Large intestine (tissue), 3 donors: ENCODE measurements at regions not wholly inside any gene's neighbourhood (a gene's known extent, or its start where the extent isn't known, plus 50 kb on each side); places are given as distances from the start of the nearest gene placed in this dataset.
"Not testable (repeated sequence)": the region's sequence is repeated elsewhere in the genome, so short reads cannot be mapped to it uniquely, and the experiment has no call there.

Source experiments
- DNase-seq, 2 donors: peaks; one replicate each; pipeline versions ENCODE4 v3.0.0 to v3.0.0-alpha.2; 2013
- H3K27ac ChIP-seq: one replicate; pipeline ENCODE4 v1.5.1; 2013; ENCODE audit warnings: low read length
- H3K27me3 ChIP-seq: 2 replicates; pipeline ENCODE4 v1.6.1; 2013; ENCODE audit warnings: low read length; ENCODE audit not compliant: control insufficient read depth, insufficient read depth
- H3K36me3 ChIP-seq: 2 replicates; pipeline ENCODE4 v1.6.1; 2013; ENCODE audit warnings: low read length; ENCODE audit not compliant: control insufficient read depth, insufficient read depth
- H3K4me1 ChIP-seq: one replicate; pipeline ENCODE4 v1.6.1; 2013; ENCODE audit warnings: low read length; ENCODE audit not compliant: control insufficient read depth, insufficient read depth
- H3K4me3 ChIP-seq: one replicate; pipeline ENCODE4 v1.5.1; 2013; ENCODE audit warnings: low read length
- H3K9me3 ChIP-seq: one replicate; pipeline ENCODE4 v1.6.1; 2013; ENCODE audit warnings: mild to moderate bottlenecking, low read depth, low read length, moderate library complexity; ENCODE audit not compliant: control insufficient read depth
- WGBS: methylation state at CpG from one replicate; pipeline ENCODE4 v1.1.5; 2013; ENCODE audit warnings: low lambda C conversion rate; ENCODE audit not compliant: insufficient coverage; 5-methylcytosine and 5-hydroxymethylcytosine counted together

GRCh38 chr4:19158107-19158809 lies 1093.4 kb upstream of the SLIT2 start:
- 82% methylated on average over 2 of the region's 2 CpGs for WGBS
- Histone ChIP-seq H3K4me1 (no peaks in the 10 kb centered on the region), H3K36me3 (no peaks in the 10 kb centered on the region), H3K27ac (no peak overlapping the region), H3K4me3 (no peak overlapping the region), H3K27me3 (no peaks in the 10 kb centered on the region), H3K9me3 (peaks cover 13% of the 10 kb centered on the region)
- no peak for DNase-seq

GRCh38 chr4:19156786-19157185 lies 1094.9 kb upstream of the SLIT2 start:
- DNase-seq: no peak
- no peaks in the 10 kb centered on the region for H3K4me1 ChIP-seq
- no peaks in the 10 kb centered on the region for H3K36me3 ChIP-seq
- no CpG with 5 or more reads among the region's 3 CpGs for WGBS
- H3K27ac ChIP-seq: no peak overlapping the region
- no peaks in the 10 kb centered on the region for H3K27me3 ChIP-seq
- H3K9me3 ChIP-seq: peaks cover 13% of the 10 kb centered on the region
- no peak overlapping the region for H3K4me3 ChIP-seq

DNA sequence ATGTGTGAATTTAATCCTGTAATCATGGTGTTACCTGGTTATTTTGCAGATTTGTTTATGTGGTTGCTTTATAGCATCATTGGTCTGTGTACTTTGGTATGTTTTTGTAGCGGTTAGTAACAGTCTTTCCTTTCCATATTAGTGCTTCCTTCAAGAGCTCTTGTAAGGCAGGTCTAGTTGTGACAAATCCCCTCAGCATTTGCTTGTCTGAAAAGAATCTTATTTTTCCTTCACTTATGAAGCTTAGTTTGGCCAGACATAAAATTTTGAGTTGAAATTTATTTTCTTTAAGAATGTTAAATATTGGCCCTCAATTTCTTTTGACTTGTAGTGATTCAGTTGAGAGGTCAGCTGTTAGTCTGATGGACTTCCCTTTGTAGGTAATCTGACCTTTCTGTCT lies 1096.1 kb upstream of the SLIT2 start:
- Histone ChIP-seq H3K4me1 (no peaks in the 10 kb centered on the region), H3K4me3 (no peak overlapping the region), H3K27me3 (no peaks in the 10 kb centered on the region), H3K9me3 (peaks cover 13% of the 10 kb centered on the region), H3K36me3 (no peaks in the 10 kb centered on the region), H3K27ac (no peak overlapping the region)
- WGBS: no CpG with 5 or more reads among the region's 1 CpG
- DNase-seq: no peak

DNA sequence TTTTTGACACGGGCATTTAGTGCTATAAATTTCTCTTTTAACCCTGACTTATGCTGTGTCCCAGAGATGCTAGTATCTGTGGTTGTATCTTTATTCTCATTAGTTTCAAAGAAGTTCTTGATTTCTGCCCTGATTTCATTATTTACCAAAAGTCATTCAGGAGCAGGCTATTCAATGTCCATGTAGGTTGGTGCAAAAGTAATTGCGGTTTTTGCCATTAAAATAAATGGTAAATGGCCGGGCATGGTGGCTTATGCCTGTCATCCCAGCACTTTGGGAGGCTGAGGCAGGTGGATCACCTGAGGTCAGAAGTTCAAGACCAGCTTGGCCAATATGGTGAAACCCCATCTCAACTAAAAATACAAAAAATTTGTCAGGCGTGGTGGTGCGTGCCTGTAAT lies 1097.4 kb upstream of the SLIT2 start:
- H3K4me3 ChIP-seq, H3K4me1 ChIP-seq, DNase-seq, H3K36me3 ChIP-seq, H3K27ac ChIP-seq, H3K27me3 ChIP-seq: not testable (repeated sequence)
- peaks cover 13% of the 10 kb centered on the region for H3K9me3 ChIP-seq
- no CpG with 5 or more reads among the region's 5 CpGs for WGBS

- Histone ChIP-seq H3K36me3 (no peaks in the 10 kb centered on the region), H3K27ac (no peak overlapping the region), H3K27me3 (no peaks in the 10 kb centered on the region), H3K9me3 (peaks cover 13% of the 10 kb centered on the region), H3K4me1 (no peaks in the 10 kb centered on the region), H3K4me3 (no peak overlapping the region)
- no peak for DNase-seq
- WGBS: 83% methylated on average over 1 of the region's 2 CpGs
Observed at GRCh38 chr4:19152264-19152663, 1099.4 kb upstream of the SLIT2 start.

- Histone ChIP-seq H3K4me1 (no peaks in the 10 kb centered on the region), H3K27me3 (no peaks in the 10 kb centered on the region), H3K9me3 (peaks cover 13% of the 10 kb centered on the region), H3K27ac (no peak overlapping the region), H3K36me3 (no peaks in the 10 kb centered on the region), H3K4me3 (no peak overlapping the region)
- no peak for DNase-seq
- WGBS: no CpG with 5 or more reads among the region's 1 CpG
Observed at GRCh38 chr4:19151684-19152083, 1100.0 kb upstream of the SLIT2 start.

DNA sequence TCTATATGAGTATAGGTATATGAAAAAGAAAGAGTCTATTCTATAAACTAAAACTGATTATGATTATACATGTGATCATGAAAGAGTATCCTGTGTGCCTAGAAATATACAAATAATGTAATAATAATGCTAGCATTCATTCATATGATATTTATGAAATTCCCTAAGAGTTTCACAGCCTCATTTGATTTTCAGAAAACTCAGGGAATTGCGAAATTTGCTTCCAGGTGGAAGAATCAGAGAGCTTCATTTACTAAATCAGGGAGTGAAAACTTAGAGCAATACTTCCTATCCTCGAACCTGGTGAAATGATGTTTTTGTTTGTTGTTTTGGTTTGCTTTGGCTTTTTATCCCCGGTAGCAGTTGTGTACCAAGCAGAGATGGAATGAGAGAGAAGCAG lies 1105.7 kb upstream of the SLIT2 start:
- no peak overlapping the region for H3K27ac ChIP-seq
- H3K4me3 ChIP-seq: no peak overlapping the region
- DNase-seq: no peak

GRCh38 chr4:19135895-19136633 lies 1114.5 kb upstream of the LCORL start:
- Histone ChIP-seq H3K4me1 (no peaks in the 10 kb centered on the region), H3K27me3 (no peaks in the 10 kb centered on the region), H3K4me3 (no peak overlapping the region), H3K36me3 (no peaks in the 10 kb centered on the region), H3K27ac (no peak overlapping the region), H3K9me3 (no peaks in the 10 kb centered on the region)
- no peak for DNase-seq
- WGBS: no CpG with 5 or more reads among the region's 1 CpG

More for the DNA sequence above, 1105.7 kb upstream of the SLIT2 start:
- Histone ChIP-seq H3K36me3 (no peaks in the 10 kb centered on the region), H3K4me1 (no peaks in the 10 kb centered on the region), H3K27me3 (no peaks in the 10 kb centered on the region), H3K9me3 (no peaks in the 10 kb centered on the region)
- WGBS: no CpG with 5 or more reads among the region's 3 CpGs

- WGBS: no CpG with 5 or more reads among the region's 3 CpGs
- Histone ChIP-seq H3K9me3 (no peaks in the 10 kb centered on the region), H3K4me3 (no peak overlapping the region), H3K36me3 (no peaks in the 10 kb centered on the region), H3K27ac (no peak overlapping the region), H3K4me1 (no peaks in the 10 kb centered on the region), H3K27me3 (no peaks in the 10 kb centered on the region)
- DNase-seq: no peak
Observed at GRCh38 chr4:19134685-19135084, 1113.1 kb upstream of the LCORL start.

GRCh38 chr4:19133315-19133714 lies 1111.8 kb upstream of the LCORL start:
- 83% methylated on average over 1 of the region's 1 CpG for WGBS
- Histone ChIP-seq H3K4me1 (no peaks in the 10 kb centered on the region), H3K27ac (no peak overlapping the region), H3K36me3 (no peaks in the 10 kb centered on the region), H3K4me3 (no peak overlapping the region), H3K9me3 (no peaks in the 10 kb centered on the region), H3K27me3 (no peaks in the 10 kb centered on the region)
- DNase-seq: no peak

GRCh38 chr4:19130866-19131265 lies 1109.3 kb upstream of the LCORL start:
- Histone ChIP-seq H3K4me1 (no peaks in the 10 kb centered on the region), H3K36me3 (no peaks in the 10 kb centered on the region), H3K4me3 (no peak overlapping the region), H3K9me3 (no peaks in the 10 kb centered on the region), H3K27me3 (no peaks in the 10 kb centered on the region), H3K27ac (no peak overlapping the region)
- no peak for DNase-seq
